H1 (cell line): ENCODE measurements at regions not wholly inside any gene's neighbourhood (a gene's known extent, or its start where the extent isn't known, plus 50 kb on each side); places are given as distances from the start of the nearest gene placed in this dataset.

Experiments
- CHD1 ChIP-seq: IDR thresholded peaks from 2 replicates; pipeline ENCODE4 v1.6.1; 2012; ENCODE audit warnings: low read depth, low read length, improper control_type of control experiment
- CHD2 ChIP-seq: IDR thresholded peaks from 2 replicates; pipeline ENCODE4 v1.6.1; 2012; ENCODE audit warnings: low read length, improper control_type of control experiment
- CTBP2 ChIP-seq: IDR thresholded peaks from 2 replicates; pipeline ENCODE4 v1.7.0; 2011; ENCODE audit warnings: borderline replicate concordance, mild to moderate bottlenecking, moderate library complexity, mixed read lengths, low read length; ENCODE audit not compliant: insufficient read depth, insufficient read length
- FOSL1 ChIP-seq: IDR thresholded peaks from 2 replicates; pipeline ENCODE4 v1.6.1; 2011; ENCODE audit warnings: mild to moderate bottlenecking, low read depth, low read length, moderate library complexity; ENCODE audit not compliant: insufficient read depth
- GTF2F1 ChIP-seq: IDR thresholded peaks from 2 replicates; pipeline ENCODE4 v1.6.1; 2012; ENCODE audit warnings: low read depth, low read length, improper control_type of control experiment, borderline replicate concordance
- JUND ChIP-seq: IDR thresholded peaks from 2 replicates; pipeline ENCODE4 v1.6.1; 2011; ENCODE audit warnings: mild to moderate bottlenecking, improper control_type of control experiment, low read length
- KDM1A ChIP-seq: fragments of 200-600, 300-600 bp; sonication (generic); IDR thresholded peaks from 2 replicates; pipeline ENCODE4 v1.7.1; 2016; ENCODE audit warnings: mild to moderate bottlenecking, low read length, borderline replicate concordance
- POLR2AphosphoS5 ChIP-seq: IDR thresholded peaks from 2 replicates; pipeline ENCODE4 v1.6.1; 2011; ENCODE audit warnings: low read depth, low read length
- RFX5 ChIP-seq: IDR thresholded peaks from 2 replicates; pipeline ENCODE4 v1.6.1; 2011; ENCODE audit warnings: low read depth, low read length, improper control_type of control experiment, borderline replicate concordance
- SIRT6 ChIP-seq: IDR thresholded peaks from one replicate; pipeline ENCODE4 v1.7.1; 2012; ENCODE audit warnings: low read length, inconsistent platforms
- SIX5 ChIP-seq: IDR thresholded peaks from 2 replicates; pipeline ENCODE4 v1.6.1; 2011; ENCODE audit warnings: mild to moderate bottlenecking, low read depth, low read length
- SP2 ChIP-seq: IDR thresholded peaks from 2 replicates; pipeline ENCODE4 v1.6.1; 2012; ENCODE audit warnings: mild to moderate bottlenecking, low read length, inconsistent platforms
- SRF ChIP-seq: IDR thresholded peaks from 2 replicates; pipeline ENCODE4 v1.6.1; 2011; ENCODE audit warnings: mild to moderate bottlenecking, low read depth, low read length, moderate library complexity
- TBP ChIP-seq: IDR thresholded peaks from 2 replicates; pipeline ENCODE4 v1.6.1; 2011; ENCODE audit warnings: low read depth, low read length, improper control_type of control experiment
- TF ChIP-seq, protein P1 (sequence below): IDR thresholded peaks from 2 replicates; pipeline ENCODE4 v1.6.1; 2012; ENCODE audit warnings: inconsistent platforms
- TF ChIP-seq, protein P2 (sequence below): IDR thresholded peaks from 2 replicates; pipeline ENCODE4 v1.6.1; 2012; ENCODE audit warnings: low read length, inconsistent platforms

DNA sequence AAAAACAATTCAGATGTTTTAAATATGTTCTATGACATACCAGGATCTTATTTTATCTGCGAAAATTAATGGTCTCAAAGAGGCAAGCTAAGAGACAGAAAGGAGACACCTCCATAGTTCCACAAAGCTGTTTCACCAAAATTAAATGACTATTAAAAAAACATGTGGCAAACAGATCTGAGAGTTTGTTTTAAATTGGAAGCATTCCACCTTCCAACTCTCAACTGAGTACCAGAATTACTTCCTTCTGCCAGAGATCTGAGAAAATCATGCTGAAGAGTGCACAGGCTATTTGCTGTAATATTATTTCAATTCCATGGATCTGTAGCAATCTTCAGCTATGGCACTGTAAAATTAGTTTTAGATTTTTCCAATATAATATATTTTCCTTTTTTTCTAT, 669.5 kb upstream of the MARCKS start (continued):
- TF ChIP-seq POLR2AphosphoS5, result no peak
- no peak for TF ChIP-seq KDM1A
- no peak for TF ChIP-seq RFX5
- TF ChIP-seq JUND, result no peak
- TF ChIP-seq TBP, result no peak
- no peak for TF ChIP-seq SIX5
- TF ChIP-seq FOSL1, result no peak
- TF ChIP-seq CHD2, result no peak
- no peak for TF ChIP-seq SRF
- TF ChIP-seq SIRT6, result no peak
- TF ChIP-seq SP2, result no peak
- TF ChIP-seq, protein P1, sequence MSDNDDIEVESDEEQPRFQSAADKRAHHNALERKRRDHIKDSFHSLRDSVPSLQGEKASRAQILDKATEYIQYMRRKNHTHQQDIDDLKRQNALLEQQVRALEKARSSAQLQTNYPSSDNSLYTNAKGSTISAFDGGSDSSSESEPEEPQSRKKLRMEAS, result no peak
- TF ChIP-seq CTBP2, result no peak
- TF ChIP-seq CHD1, result no peak
- TF ChIP-seq, protein P2, sequence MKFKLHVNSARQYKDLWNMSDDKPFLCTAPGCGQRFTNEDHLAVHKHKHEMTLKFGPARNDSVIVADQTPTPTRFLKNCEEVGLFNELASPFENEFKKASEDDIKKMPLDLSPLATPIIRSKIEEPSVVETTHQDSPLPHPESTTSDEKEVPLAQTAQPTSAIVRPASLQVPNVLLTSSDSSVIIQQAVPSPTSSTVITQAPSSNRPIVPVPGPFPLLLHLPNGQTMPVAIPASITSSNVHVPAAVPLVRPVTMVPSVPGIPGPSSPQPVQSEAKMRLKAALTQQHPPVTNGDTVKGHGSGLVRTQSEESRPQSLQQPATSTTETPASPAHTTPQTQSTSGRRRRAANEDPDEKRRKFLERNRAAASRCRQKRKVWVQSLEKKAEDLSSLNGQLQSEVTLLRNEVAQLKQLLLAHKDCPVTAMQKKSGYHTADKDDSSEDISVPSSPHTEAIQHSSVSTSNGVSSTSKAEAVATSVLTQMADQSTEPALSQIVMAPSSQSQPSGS, result no peak
- TF ChIP-seq GTF2F1, result no peak
